Gastroesophageal sphincter (tissue), 3 donors: ENCODE measurements at regions not wholly inside any gene's neighbourhood (a gene's known extent, or its start where the extent isn't known, plus 50 kb on each side); places are given as distances from the start of the nearest gene placed in this dataset.

ENCODE experiments used
- CTCF ChIP-seq, 4 experiments: fragments of 200-600 bp in 2 of 4; fragments of 450-650 bp in 2 of 4; sonication (generic) in 1 of 4; IDR thresholded peaks; one replicate each; pipeline ENCODE4 v1.5.1; 2017 to 2019; ENCODE audit warnings: antibody characterized with exemption in 4 of 4, mild to moderate bottlenecking in 2 of 4, moderate library complexity in 2 of 4
- POLR2AphosphoS5 ChIP-seq: sonication (generic); formaldehyde crosslinking; IDR thresholded peaks from one replicate; pipeline ENCODE4 v1.6.1; 2017; ENCODE audit warnings: antibody characterized with exemption

- TF ChIP-seq POLR2AphosphoS5 (no peak), CTCF (IDR thresholded peaks at IDR 0.05) (no peak)
These were observed 73.9 kb upstream of the HIF1A start for GRCh38 chr14:61621444-61621843.
